Bronchial epithelial cell (primary cell): ENCODE measurements at regions not wholly inside any gene's neighbourhood (a gene's known extent, or its start where the extent isn't known, plus 50 kb on each side); places are given as distances from the start of the nearest gene placed in this dataset.

Source experiments
- DNase-seq: peaks from one replicate; pipeline ENCODE4 v3.0.0-alpha.2; 2010; ENCODE audit warnings: low read depth
- FAIRE-seq: peaks from 2 replicates; lab custom pipeline; 2011; peaks lifted over from hg19 to GRCh38; lab: Jason Lieb, UNC
- H3K27me3 ChIP-seq: 2 replicates; pipeline ENCODE4 v1.5.1; 2011; ENCODE audit warnings: low read length; ENCODE audit not compliant: control insufficient read depth, insufficient read depth
- H3K36me3 ChIP-seq: 2 replicates; pipeline ENCODE4 v1.5.1; 2011; ENCODE audit warnings: low read length; ENCODE audit not compliant: control insufficient read depth, insufficient read depth
- H3K4me3 ChIP-seq: 2 replicates; pipeline ENCODE4 v1.5.1; 2011; ENCODE audit warnings: mild to moderate bottlenecking, low read depth, low read length, control low read depth
- TF ChIP-seq, protein P1 (sequence below): IDR thresholded peaks from 2 replicates; pipeline ENCODE4 v1.5.1; 2011; ENCODE audit warnings: mild to moderate bottlenecking, moderate library complexity, low read length, control low read depth, inconsistent platforms; ENCODE audit not compliant: insufficient read depth, severe bottlenecking

GRCh38 chr17:55645361-55645760 lies 77.3 kb downstream of the TMEM100 start:
- DNase-seq (no peak), FAIRE-seq (no peak)
- TF ChIP-seq, protein P1, sequence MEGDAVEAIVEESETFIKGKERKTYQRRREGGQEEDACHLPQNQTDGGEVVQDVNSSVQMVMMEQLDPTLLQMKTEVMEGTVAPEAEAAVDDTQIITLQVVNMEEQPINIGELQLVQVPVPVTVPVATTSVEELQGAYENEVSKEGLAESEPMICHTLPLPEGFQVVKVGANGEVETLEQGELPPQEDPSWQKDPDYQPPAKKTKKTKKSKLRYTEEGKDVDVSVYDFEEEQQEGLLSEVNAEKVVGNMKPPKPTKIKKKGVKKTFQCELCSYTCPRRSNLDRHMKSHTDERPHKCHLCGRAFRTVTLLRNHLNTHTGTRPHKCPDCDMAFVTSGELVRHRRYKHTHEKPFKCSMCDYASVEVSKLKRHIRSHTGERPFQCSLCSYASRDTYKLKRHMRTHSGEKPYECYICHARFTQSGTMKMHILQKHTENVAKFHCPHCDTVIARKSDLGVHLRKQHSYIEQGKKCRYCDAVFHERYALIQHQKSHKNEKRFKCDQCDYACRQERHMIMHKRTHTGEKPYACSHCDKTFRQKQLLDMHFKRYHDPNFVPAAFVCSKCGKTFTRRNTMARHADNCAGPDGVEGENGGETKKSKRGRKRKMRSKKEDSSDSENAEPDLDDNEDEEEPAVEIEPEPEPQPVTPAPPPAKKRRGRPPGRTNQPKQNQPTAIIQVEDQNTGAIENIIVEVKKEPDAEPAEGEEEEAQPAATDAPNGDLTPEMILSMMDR, result no peak
- Histone ChIP-seq H3K4me3 (no peak overlapping the region), H3K27me3 (no peaks in the 10 kb centered on the region), H3K36me3 (no peaks in the 10 kb centered on the region)

GRCh38 chr17:55644346-55644745 lies 78.3 kb downstream of the TMEM100 start:
- TF ChIP-seq, protein P1, result no peak
- Histone ChIP-seq H3K4me3 (no peak overlapping the region), H3K36me3 (no peaks in the 10 kb centered on the region), H3K27me3 (no peaks in the 10 kb centered on the region)
- DNase-seq, result no peak
- no peak for FAIRE-seq

- DNase-seq (no peak), FAIRE-seq (no peak)
- Histone ChIP-seq H3K4me3 (no peak overlapping the region), H3K27me3 (no peaks in the 10 kb centered on the region), H3K36me3 (no peaks in the 10 kb centered on the region)
- TF ChIP-seq, protein P1, result no peak
These were observed 79.9 kb downstream of the TMEM100 start for GRCh38 chr17:55642741-55643140.

DNA sequence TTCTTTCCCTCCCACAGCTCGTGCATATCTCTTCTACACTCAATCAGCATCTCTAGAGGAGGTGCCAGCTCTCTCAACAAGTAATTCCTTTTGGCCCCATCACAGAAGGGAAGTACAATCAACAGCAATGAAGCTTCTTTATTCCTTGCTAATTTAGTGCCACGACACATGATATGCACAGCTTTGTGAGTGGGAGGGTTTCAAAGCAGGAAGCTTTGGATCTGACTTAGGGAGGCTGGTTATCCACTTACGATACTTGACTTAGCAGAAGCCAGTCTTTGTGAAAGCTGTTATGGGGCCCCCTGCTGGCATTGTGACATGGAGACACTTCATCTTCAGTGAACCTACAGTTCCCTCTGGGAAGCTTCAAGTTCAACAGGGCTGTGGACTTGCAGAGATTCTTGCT lies 81.0 kb downstream of the TMEM100 start:
- H3K36me3 ChIP-seq, result no peaks in the 10 kb centered on the region
- H3K27me3 ChIP-seq, result no peaks in the 10 kb centered on the region
- H3K4me3 ChIP-seq, result no peak overlapping the region
- TF ChIP-seq, protein P1, result peak; percentile 69
- no peak for FAIRE-seq
- DNase-seq, result peak; percentile 53

DNA sequence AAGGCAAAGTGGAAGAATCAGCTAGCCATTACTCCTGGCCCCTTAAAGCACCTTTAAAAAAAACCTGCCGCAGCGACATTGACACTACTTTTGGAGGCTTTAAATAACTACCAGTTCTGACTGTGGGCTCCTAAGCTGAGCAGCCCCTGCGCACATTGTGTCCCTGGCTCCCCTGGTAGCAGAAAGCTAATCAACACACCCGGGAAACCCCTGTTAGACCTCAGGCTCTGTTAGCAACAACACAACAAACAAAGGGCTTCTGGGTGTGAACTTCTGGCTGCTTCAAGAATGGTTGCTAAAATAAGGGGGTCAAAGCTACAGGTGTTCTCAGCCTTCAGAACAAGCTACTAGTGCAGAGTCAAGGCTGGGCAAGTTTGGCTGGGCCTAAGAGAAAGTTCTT lies 83.6 kb downstream of the TMEM100 start:
- FAIRE-seq, result no peak

More for the DNA sequence above, 83.6 kb downstream of the TMEM100 start:
- H3K36me3 ChIP-seq, result no peaks in the 10 kb centered on the region
- H3K4me3 ChIP-seq, result no peak overlapping the region
- TF ChIP-seq, protein P1, result no peak
- no peak for DNase-seq
- H3K27me3 ChIP-seq, result no peaks in the 10 kb centered on the region
